Thymus (tissue), 11 donors: ENCODE measurements at regions not wholly inside any gene's neighbourhood (a gene's known extent, or its start where the extent isn't known, plus 50 kb on each side); places are given as distances from the start of the nearest gene placed in this dataset.

Experiments used
- DNase-seq, 9 donors: peaks; one replicate each; pipeline ENCODE4 v3.0.0-alpha.2; 2013; ENCODE audit warnings: low spot score in 9 of 9, low read depth in 6 of 9, missing footprints in 1 of 9
- H3K27ac ChIP-seq, 2 donors: one replicate each; pipeline ENCODE4 v1.5.1; 2013; ENCODE audit warnings: control low read depth in 1 of 2, low read depth in 1 of 2, low read length in 1 of 2, mild to moderate bottlenecking in 1 of 2, moderate library complexity in 1 of 2
- H3K27me3 ChIP-seq, 2 donors: one replicate each; pipeline ENCODE4 v1.5.1; 2013; ENCODE audit warnings: low read length in 1 of 2; ENCODE audit not compliant: control insufficient read depth in 2 of 2, insufficient read depth in 1 of 2
- H3K36me3 ChIP-seq, 2 donors: one replicate each; pipeline ENCODE4 v1.5.1; 2013; ENCODE audit warnings: low read length in 1 of 2, mild to moderate bottlenecking in 1 of 2, moderate library complexity in 1 of 2; ENCODE audit not compliant: control insufficient read depth in 2 of 2, insufficient read depth in 2 of 2
- H3K4me1 ChIP-seq, 2 donors: one replicate each; pipeline ENCODE4 v1.5.1; 2013; ENCODE audit warnings: low read length in 2 of 2; ENCODE audit not compliant: control insufficient read depth in 2 of 2, insufficient read depth in 2 of 2
- H3K4me3 ChIP-seq, 2 donors: one replicate each; pipeline ENCODE4 v1.5.1; 2013; ENCODE audit warnings: low read length in 2 of 2, control low read depth in 1 of 2, mild to moderate bottlenecking in 1 of 2
- H3K9me3 ChIP-seq, 2 donors: one replicate each; pipeline ENCODE4 v1.5.1; 2013; ENCODE audit warnings: low read length in 1 of 2, mild to moderate bottlenecking in 1 of 2; ENCODE audit not compliant: control insufficient read depth in 2 of 2, insufficient read depth in 1 of 2
- WGBS: extraction: QIAGEN DNeasy Blood & Tissue Kit; methylation state at CpG from one replicate; pipeline ENCODE4 v1.1.7; 2013; 5-methylcytosine and 5-hydroxymethylcytosine counted together
- donor health status: healthy.

DNA sequence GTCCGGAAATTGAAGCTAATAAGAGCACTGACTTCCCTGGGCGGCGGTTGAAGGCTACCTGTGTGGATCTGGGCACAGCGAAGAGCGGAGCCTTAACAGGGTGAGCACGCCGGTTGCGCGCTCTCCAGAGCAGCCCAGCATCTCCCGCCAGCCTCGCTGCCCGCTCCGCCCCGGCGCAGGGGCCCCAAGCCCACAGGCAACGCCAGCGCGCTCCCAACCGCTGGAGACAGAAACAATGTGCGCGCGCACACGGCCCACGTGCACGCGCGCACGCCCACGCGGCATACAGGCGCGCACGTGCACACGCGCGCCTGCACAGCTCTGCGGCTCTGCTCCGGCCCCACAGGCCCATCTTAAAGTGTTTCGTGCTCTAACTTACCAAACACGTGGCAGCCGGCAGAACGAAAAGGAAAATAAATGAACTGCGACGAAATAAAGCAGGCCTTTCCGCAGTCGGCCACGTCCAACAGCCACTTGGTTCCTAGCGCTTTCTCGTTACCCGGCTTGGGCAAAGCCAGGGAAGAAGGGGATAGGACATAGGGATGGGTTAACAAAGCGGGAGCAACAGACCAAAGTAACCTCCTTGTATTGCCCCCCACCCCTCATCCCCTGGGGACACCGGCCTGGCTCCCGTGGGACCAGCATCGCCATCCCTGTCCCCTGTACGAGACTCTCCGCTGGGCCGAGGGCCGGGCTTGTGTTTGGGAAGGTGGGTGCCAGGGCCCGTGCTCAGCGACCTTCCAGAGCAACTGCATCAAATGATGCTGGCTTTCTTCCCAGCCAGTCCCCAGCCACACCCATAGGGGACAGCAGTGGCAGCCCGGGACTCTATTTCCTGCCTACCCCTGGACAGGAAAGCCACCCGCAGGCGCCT, 203.7 kb downstream of the ABHD5 start:
- H3K4me1 ChIP-seq = peaks cover 2 to 18% of the 10 kb centered on the region in 2 donors
- H3K27me3 ChIP-seq = peaks cover 17 to 48% of the 10 kb centered on the region in 2 donors
- H3K27ac ChIP-seq = no peak overlapping the region
- H3K4me3 ChIP-seq = peak overlapping the region; percentile 22 to 38
- peak; percentile 8 to 75 (median 47) for DNase-seq
- H3K36me3 ChIP-seq = no peaks in the 10 kb centered on the region
- 10% methylated on average over 63 of the region's 63 CpGs for WGBS
- no peaks in the 10 kb centered on the region for H3K9me3 ChIP-seq

DNA sequence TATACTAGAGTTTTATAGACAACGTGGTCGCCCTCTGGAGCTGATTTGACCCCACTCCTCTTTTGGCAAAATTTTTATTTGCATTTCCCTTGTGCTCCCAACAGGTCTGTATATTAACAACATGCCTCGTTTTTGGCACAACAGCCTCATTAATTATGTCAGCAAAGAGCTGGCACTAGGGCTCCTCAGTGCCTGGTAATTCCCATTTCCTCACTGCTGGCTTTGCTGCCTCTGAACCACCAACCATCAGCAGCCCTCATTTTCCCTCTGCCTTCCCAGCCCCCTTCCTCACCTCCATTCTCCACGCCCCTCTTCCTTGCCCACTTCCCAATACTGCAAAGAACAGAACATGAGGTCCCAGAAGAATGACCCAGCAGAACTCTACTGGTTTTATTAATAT, 204.8 kb downstream of the ABHD5 start:
- no peak overlapping the region for H3K27ac ChIP-seq
- H3K36me3 ChIP-seq = no peaks in the 10 kb centered on the region
- H3K9me3 ChIP-seq = no peaks in the 10 kb centered on the region
- peaks cover 2 to 18% of the 10 kb centered on the region in 2 donors for H3K4me1 ChIP-seq
- WGBS = 88% methylated on average over 4 of the region's 4 CpGs
- no peak overlapping the region for H3K4me3 ChIP-seq
- no peak for DNase-seq
- H3K27me3 ChIP-seq = peaks cover 17 to 45% of the 10 kb centered on the region in 2 donors

DNA sequence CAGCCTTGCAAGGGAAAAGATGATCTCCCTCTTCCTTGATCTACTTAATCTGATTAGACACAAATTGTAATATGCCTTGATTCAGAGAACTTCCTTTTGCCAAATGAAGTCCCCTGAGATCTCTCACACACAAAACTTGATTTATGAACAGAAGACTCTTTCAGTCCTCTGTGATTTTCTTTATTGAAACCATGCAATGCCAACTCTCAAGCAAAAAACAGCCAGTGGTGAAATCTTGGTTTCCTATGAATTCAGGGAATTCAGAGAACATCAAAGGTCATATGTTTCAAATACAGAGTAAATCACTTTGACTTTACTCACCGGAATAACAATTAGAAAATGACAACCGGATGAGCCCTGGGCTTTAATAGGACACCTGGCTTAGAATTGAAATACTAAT, 211.7 kb downstream of the ABHD5 start:
- no peak for DNase-seq
- Histone ChIP-seq H3K36me3 (no peaks in the 10 kb centered on the region), H3K4me3 (no peak overlapping the region), H3K9me3 (no peaks in the 10 kb centered on the region), H3K27ac (no peak overlapping the region), H3K27me3 (peaks cover 0 to 7% of the 10 kb centered on the region in 2 donors), H3K4me1 (no peaks in the 10 kb centered on the region)
- WGBS = 98% methylated on average over 2 of the region's 2 CpGs

DNA sequence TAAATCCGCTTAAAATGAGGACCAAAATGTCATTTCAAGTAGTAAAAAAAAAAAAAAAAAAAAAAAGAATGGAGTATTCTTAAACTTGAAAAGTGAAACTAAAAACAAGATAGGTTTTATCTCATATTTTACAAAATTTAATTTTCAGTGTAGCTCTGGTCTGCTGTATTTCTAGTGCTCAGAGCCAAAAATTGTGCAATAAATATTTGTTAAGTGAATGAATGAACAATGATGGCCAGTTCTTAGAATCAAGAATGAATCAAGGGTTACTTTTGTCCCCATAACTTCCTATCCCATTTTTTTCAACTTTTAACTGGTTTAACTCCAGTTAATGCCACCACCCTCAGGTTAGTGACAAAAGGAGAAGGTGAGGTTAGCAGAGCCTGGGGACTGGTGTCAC, 214.4 kb downstream of the ABHD5 start:
- no peak overlapping the region for H3K4me3 ChIP-seq
- H3K4me1 ChIP-seq = no peaks in the 10 kb centered on the region
- DNase-seq = no peak
- no peaks in the 10 kb centered on the region for H3K27me3 ChIP-seq
- H3K27ac ChIP-seq = no peak overlapping the region
- H3K36me3 ChIP-seq = no peaks in the 10 kb centered on the region
- H3K9me3 ChIP-seq = no peaks in the 10 kb centered on the region
- WGBS = 93% methylated on average over 1 of the region's 1 CpG

DNA sequence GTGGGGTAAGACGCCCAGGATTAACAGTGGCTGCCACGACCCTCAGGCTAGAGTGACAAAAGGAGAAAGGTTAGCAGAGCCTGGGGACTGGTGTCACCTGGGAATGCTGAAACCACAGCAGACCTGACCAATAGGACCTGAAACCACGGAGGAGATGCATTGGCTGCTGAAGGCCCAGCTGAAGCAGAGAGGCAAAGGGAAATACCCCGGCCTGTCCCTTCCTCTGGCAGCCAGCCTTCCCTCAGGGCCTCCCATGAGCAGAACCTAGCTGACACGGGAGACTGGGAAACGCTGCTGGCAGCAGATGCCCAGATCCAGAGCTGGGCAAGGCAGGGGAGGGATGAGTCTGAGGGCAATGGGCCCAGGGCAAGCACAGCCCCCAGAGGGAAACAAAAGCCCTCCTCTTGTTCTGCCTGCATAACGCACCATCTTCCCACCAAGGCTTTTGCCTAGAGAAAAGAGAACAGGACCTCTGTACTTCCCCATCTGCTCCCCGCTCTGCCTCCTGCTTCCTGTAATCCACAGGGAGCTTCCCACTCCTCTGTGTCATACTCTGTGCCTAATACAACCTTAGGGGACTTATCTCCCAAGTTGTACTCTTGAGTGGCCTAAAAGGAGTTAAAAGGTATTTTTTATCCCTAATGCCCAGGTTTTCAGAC, 216.2 kb downstream of the ABHD5 start:
- H3K27ac ChIP-seq = no peak overlapping the region
- H3K27me3 ChIP-seq = no peaks in the 10 kb centered on the region
- H3K36me3 ChIP-seq = no peaks in the 10 kb centered on the region
- H3K4me1 ChIP-seq = no peaks in the 10 kb centered on the region
- 80% methylated on average over 8 of the region's 8 CpGs for WGBS
- H3K4me3 ChIP-seq = no peak overlapping the region
- DNase-seq = no peak
- no peaks in the 10 kb centered on the region for H3K9me3 ChIP-seq

DNA sequence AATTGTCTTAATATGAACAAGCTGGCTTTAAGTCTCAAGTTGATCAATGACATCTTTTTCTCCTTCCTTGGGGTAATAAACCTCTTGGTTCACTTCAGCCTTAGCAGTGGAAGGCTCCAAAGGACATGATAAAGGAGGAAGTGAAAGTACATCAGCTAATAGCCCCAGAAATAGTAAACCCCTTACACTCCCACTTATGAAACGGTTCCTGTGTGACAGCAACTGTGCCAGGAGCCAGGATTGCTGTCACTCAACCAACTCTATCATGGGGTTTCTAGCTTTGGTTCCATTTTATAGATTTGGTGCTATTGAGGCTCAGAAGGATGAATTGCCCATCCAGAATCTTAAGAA, 216.7 kb downstream of the ABHD5 start:
- H3K27me3 ChIP-seq = no peaks in the 10 kb centered on the region
- no peak overlapping the region for H3K4me3 ChIP-seq
- no peaks in the 10 kb centered on the region for H3K4me1 ChIP-seq
- DNase-seq = no peak
- no peaks in the 10 kb centered on the region for H3K36me3 ChIP-seq
- no peak overlapping the region for H3K27ac ChIP-seq
- no peaks in the 10 kb centered on the region for H3K9me3 ChIP-seq
- 36% methylated on average over 1 of the region's 1 CpG for WGBS

DNA sequence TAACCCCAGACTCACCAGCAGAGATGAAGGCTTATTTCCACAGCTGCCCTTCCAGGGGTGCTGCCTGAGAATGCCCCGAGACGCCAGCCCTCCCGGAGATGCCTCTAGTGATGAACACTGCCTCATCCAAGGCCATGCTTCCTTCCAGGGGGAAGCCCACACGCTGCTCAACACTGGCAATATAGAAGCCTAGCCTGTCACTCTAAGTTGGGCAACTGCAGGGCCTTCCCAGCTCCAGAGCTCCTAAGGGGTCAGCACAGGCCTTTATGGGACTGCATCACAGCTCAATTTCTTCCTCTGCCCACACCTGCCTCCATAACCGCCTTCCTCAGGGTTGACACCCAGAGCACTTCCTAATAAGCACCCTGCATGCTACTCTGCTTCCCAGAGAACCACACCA, 217.7 kb downstream of the ABHD5 start:
- H3K4me3 ChIP-seq = no peak overlapping the region
- no peaks in the 10 kb centered on the region for H3K9me3 ChIP-seq
- no peaks in the 10 kb centered on the region for H3K4me1 ChIP-seq
- no peak overlapping the region for H3K27ac ChIP-seq
- no peak for DNase-seq
- no peaks in the 10 kb centered on the region for H3K27me3 ChIP-seq
- no peaks in the 10 kb centered on the region for H3K36me3 ChIP-seq
- 97% methylated on average over 5 of the region's 5 CpGs for WGBS

DNA sequence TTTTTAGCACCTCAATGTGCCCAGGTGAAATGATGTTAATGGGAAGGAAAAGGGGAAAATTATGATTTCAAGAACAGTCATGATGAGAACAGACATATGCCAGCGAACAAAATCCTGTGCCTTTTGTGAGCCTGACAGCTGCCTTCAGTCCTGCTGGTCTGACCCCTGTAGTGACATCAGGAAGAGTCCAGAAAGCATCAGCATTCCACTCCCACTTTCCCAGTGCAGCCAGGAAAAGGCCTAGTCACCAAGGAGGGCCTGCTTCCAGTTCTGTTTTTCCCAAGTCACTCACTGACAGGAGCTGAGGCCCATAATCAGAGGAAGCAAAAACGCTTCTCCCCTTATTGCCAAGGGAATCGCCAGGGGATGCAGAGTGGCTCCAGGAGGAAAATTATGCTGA, 218.4 kb downstream of the ABHD5 start:
- H3K36me3 ChIP-seq = no peaks in the 10 kb centered on the region
- no peak overlapping the region for H3K4me3 ChIP-seq
- no peaks in the 10 kb centered on the region for H3K9me3 ChIP-seq
- H3K27ac ChIP-seq = no peak overlapping the region
- no peaks in the 10 kb centered on the region for H3K27me3 ChIP-seq
- no peak for DNase-seq
- no peaks in the 10 kb centered on the region for H3K4me1 ChIP-seq
- 97% methylated on average over 3 of the region's 3 CpGs for WGBS

DNA sequence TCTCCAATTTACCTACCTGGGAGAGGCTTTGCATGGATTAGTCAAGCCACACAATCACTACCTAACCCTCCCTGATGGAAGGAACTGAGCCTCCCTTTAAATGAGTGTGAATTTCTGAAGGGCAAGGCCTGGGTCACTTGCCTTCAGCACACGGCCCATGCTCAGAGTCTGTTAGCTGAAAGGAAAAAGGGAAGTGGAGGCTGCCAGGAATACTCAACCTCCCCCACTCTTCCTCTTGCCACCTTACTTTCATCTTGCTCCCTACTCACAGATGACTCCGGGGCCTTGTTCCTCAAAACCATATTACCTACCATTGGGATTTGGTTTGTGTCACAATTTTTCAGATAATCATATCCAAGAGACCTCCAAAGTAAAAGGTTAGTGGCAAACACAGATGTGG, 220.0 kb downstream of the ABHD5 start:
- Histone ChIP-seq H3K27ac (no peak overlapping the region), H3K4me3 (no peak overlapping the region), H3K36me3 (no peaks in the 10 kb centered on the region), H3K4me1 (no peaks in the 10 kb centered on the region), H3K27me3 (no peaks in the 10 kb centered on the region), H3K9me3 (no peaks in the 10 kb centered on the region)
- 30% methylated on average over 2 of the region's 2 CpGs for WGBS
- DNase-seq = no peak
